ENCODE measurements at regions not wholly inside any gene's neighbourhood (a gene's known extent, or its start where the extent isn't known, plus 50 kb on each side); places are given as distances from the start of the nearest gene placed in this dataset.

- TF ChIP-seq GABPA (IDR thresholded peaks at IDR 0.05; ENCODE audit: low read depth) (no peak), CTCF (IDR thresholded peaks at IDR 0.05; ENCODE audit: insufficient read depth, low read length) (no peak), REST (IDR thresholded peaks at IDR 0.05; ENCODE audit: insufficient replicate concordance, low read depth) (no peak), POLR2AphosphoS5 (IDR thresholded peaks at IDR 0.05; ENCODE audit: low read depth) (no peak)
Observed at GRCh38 chr16:51236583-51236982, 85.5 kb upstream of the SALL1 start.

Data from HL-60 (cell line).